Suprapubic skin (tissue), 3 donors: ENCODE measurements at regions not wholly inside any gene's neighbourhood (a gene's known extent, or its start where the extent isn't known, plus 50 kb on each side); places are given as distances from the start of the nearest gene placed in this dataset.

Experiments used
- CTCF ChIP-seq, 2 donors: fragments of 200-600 bp in 1 of 2; fragments of 450-650 bp in 1 of 2; sonication (generic) in 1 of 2; IDR thresholded peaks; one replicate each; pipeline ENCODE4 v1.5.1; 2016 to 2019; ENCODE audit warnings: antibody characterized with exemption in 2 of 2, mild to moderate bottlenecking in 1 of 2, moderate library complexity in 1 of 2
- EP300 ChIP-seq: sonication (generic); formaldehyde crosslinking; IDR thresholded peaks from one replicate; pipeline ENCODE4 v1.6.1; 2017; ENCODE audit warnings: antibody characterized with exemption
- POLR2A ChIP-seq, 2 donors: fragments of 450-650 bp; IDR thresholded peaks; one replicate each; pipeline ENCODE4 v1.6.1; 2017; ENCODE audit warnings: antibody characterized with exemption in 2 of 2, mild to moderate bottlenecking in 2 of 2, moderate library complexity in 2 of 2

- TF ChIP-seq POLR2A (IDR thresholded peaks at IDR 0.05) (no peak), EP300 (no peak), CTCF (IDR thresholded peaks at IDR 0.05) (no peak)
These were observed 242.6 kb upstream of the CDYL start for GRCh38 chr6:4533576-4533975.
